ENCODE measurements at regions not wholly inside any gene's neighbourhood (a gene's known extent, or its start where the extent isn't known, plus 50 kb on each side); places are given as distances from the start of the nearest gene placed in this dataset.

DNA sequence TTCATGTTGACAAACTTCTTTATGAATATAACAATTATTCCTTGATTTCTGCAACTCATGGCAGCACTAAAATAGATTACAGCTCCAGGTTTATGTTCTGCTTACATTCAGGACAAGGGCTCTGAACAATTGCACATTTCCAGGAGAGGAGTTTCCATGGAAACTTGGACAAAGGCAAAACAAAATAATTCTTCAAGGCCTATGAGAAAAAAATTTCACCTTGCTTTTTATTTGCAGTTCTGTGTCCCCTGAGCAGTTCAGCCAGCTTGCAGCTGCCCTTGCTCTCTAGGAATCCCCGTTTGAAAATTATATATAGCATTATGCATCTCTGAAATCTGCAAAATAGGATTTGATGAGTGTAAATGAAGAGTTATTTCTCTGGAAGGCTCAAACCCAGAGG, 71.7 kb downstream of the ARL4A start:
- TF ChIP-seq POLR2AphosphoS5 (IDR thresholded peaks at IDR 0.05; ENCODE audit: low read depth, low read length) (no peak), POLR2A (IDR thresholded peaks at IDR 0.05; ENCODE audit: low read depth, low read length) (no peak)

Data from GM12892 (cell line).